Tibial nerve (tissue), 3 donors: ENCODE measurements at regions not wholly inside any gene's neighbourhood (a gene's known extent, or its start where the extent isn't known, plus 50 kb on each side); places are given as distances from the start of the nearest gene placed in this dataset.

ENCODE experiments used
- POLR2A ChIP-seq, 2 donors: fragments of 450-650 bp; IDR thresholded peaks; one replicate each; pipeline ENCODE4 v1.6.1; 2017; ENCODE audit warnings: antibody characterized with exemption in 2 of 2, mild to moderate bottlenecking in 2 of 2, moderate library complexity in 2 of 2
- TF ChIP-seq, protein P1 (sequence below), 5 experiments: fragments of 200-600 bp in 3 of 5; fragments of 450-650 bp in 2 of 5; sonication (generic) in 3 of 5; IDR thresholded peaks; one replicate each; pipeline ENCODE4 v1.5.1; 2016 to 2019; ENCODE audit warnings: antibody characterized with exemption in 5 of 5, mild to moderate bottlenecking in 3 of 5, moderate library complexity in 2 of 5

DNA sequence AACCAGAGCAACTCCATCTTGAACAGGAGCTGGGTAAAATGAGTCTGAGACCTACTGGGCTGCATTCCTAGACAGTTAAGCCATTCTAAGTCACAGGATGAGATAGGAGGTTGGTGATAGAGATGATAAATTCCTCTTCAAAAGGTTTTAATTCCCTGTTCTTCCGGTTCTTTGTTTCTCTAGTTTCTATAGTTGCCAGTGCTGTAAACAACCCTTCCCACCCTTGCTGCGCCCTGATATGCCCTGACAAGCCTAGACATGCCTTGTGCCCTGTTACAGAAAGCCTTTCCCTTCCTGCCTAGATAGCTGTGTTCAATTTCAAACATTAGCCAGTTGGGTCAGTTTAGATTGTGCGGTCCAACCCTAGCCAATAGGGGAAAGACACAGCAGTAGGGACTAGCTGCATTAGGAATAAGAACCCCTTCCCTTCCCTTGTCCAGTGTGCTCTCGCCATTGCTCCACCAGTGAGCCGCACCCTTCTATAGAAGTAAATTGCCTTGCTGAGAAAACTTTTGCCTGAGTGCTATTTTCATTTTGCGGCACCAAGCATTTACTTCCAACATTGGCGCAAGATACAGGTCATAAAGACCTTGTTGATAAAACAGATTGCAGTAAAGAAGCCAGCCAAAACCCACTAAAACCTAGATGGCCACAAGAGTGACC, 52.5 kb upstream of the CCN2 start:
- TF ChIP-seq, protein P1, sequence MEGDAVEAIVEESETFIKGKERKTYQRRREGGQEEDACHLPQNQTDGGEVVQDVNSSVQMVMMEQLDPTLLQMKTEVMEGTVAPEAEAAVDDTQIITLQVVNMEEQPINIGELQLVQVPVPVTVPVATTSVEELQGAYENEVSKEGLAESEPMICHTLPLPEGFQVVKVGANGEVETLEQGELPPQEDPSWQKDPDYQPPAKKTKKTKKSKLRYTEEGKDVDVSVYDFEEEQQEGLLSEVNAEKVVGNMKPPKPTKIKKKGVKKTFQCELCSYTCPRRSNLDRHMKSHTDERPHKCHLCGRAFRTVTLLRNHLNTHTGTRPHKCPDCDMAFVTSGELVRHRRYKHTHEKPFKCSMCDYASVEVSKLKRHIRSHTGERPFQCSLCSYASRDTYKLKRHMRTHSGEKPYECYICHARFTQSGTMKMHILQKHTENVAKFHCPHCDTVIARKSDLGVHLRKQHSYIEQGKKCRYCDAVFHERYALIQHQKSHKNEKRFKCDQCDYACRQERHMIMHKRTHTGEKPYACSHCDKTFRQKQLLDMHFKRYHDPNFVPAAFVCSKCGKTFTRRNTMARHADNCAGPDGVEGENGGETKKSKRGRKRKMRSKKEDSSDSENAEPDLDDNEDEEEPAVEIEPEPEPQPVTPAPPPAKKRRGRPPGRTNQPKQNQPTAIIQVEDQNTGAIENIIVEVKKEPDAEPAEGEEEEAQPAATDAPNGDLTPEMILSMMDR (IDR thresholded peaks at IDR 0.05) = no peak
- TF ChIP-seq POLR2A (IDR thresholded peaks at IDR 0.05) = no peak
